ENCODE measurements at regions not wholly inside any gene's neighbourhood (a gene's known extent, or its start where the extent isn't known, plus 50 kb on each side); places are given as distances from the start of the nearest gene placed in this dataset.
"Not testable (repeated sequence)": the region's sequence is repeated elsewhere in the genome, so short reads cannot be mapped to it uniquely, and the experiment has no call there.

GRCh38 chr6:48706310-48706709 is 595.3 kb upstream of the PTCHD4 start:
- DNase-seq: no peak

- no peak for DNase-seq
Observed at GRCh38 chr6:48701572-48701971, 590.6 kb upstream of the PTCHD4 start.

- no peak for DNase-seq
Observed at GRCh38 chr6:48695872-48696271, 584.9 kb upstream of the PTCHD4 start.

GRCh38 chr6:48691420-48691819 is 580.4 kb upstream of the PTCHD4 start:
- DNase-seq: no peak

GRCh38 chr6:48689498-48689897 is 578.5 kb upstream of the PTCHD4 start:
- DNase-seq: no peak

- no peak for DNase-seq
Observed at GRCh38 chr6:48678390-48678789, 567.4 kb upstream of the PTCHD4 start.

- DNase-seq: no peak
Observed at GRCh38 chr6:48671505-48671904, 560.5 kb upstream of the PTCHD4 start.

- DNase-seq: no peak
Observed at GRCh38 chr6:48670546-48670945, 559.5 kb upstream of the PTCHD4 start.

GRCh38 chr6:48667797-48668196 is 556.8 kb upstream of the PTCHD4 start:
- no peak for DNase-seq

- no peak for DNase-seq
Observed at GRCh38 chr6:48664826-48665225, 553.8 kb upstream of the PTCHD4 start.

- peak; percentile 65 for DNase-seq
Observed at GRCh38 chr6:48658915-48659314, 547.9 kb upstream of the PTCHD4 start.

GRCh38 chr6:48641544-48641943 is 530.5 kb upstream of the PTCHD4 start:
- DNase-seq: no peak

- not testable (repeated sequence) for DNase-seq
Observed at GRCh38 chr6:48638796-48639195, 527.8 kb upstream of the PTCHD4 start.

- DNase-seq: no peak
Observed at GRCh38 chr6:48630511-48630910, 519.5 kb upstream of the PTCHD4 start.

GRCh38 chr6:48628316-48628715 is 517.3 kb upstream of the PTCHD4 start:
- no peak for DNase-seq

- no peak for DNase-seq
Observed at GRCh38 chr6:48626421-48626820, 515.4 kb upstream of the PTCHD4 start.

- DNase-seq: no peak
Observed at GRCh38 chr6:48624631-48625030, 513.6 kb upstream of the PTCHD4 start.

GRCh38 chr6:48619771-48620170 is 508.8 kb upstream of the PTCHD4 start:
- DNase-seq: no peak

- no peak for DNase-seq
Observed at GRCh38 chr6:48615041-48615440, 504.0 kb upstream of the PTCHD4 start.

GRCh38 chr6:48614326-48614725 is 503.3 kb upstream of the PTCHD4 start:
- no peak for DNase-seq

GRCh38 chr6:48613231-48613949 is 502.4 kb upstream of the PTCHD4 start:
- no peak for DNase-seq

- no peak for DNase-seq
Observed at GRCh38 chr6:48611332-48611731, 500.3 kb upstream of the PTCHD4 start.

GRCh38 chr6:48610846-48611245 is 499.8 kb upstream of the PTCHD4 start:
- DNase-seq: no peak

GRCh38 chr6:48606618-48607017 is 495.6 kb upstream of the PTCHD4 start:
- no peak for DNase-seq

- DNase-seq: no peak
Observed at GRCh38 chr6:48597951-48598350, 487.0 kb upstream of the PTCHD4 start.
